Fibroblast of lung (primary cell): ENCODE measurements at regions not wholly inside any gene's neighbourhood (a gene's known extent, or its start where the extent isn't known, plus 50 kb on each side); places are given as distances from the start of the nearest gene placed in this dataset.

ENCODE experiments used
- DNase-seq, 2 donors: peaks; one replicate each; pipeline versions ENCODE4 v3.0.0 to v3.0.0-alpha.2; 2010; ENCODE audit warnings: low read depth in 2 of 2
- H2AFZ ChIP-seq: 2 replicates; pipeline ENCODE4 v1.5.1; 2012; ENCODE audit warnings: low read length, control low read depth, inconsistent platforms
- H3K27ac ChIP-seq: 2 replicates; pipeline ENCODE4 v1.5.1; 2011; ENCODE audit warnings: low read length, control low read depth; ENCODE audit not compliant: insufficient read depth
- H3K27me3 ChIP-seq: 2 replicates; pipeline ENCODE4 v1.5.1; 2011; ENCODE audit warnings: mild to moderate bottlenecking, low read length; ENCODE audit not compliant: control insufficient read depth, insufficient read depth
- H3K36me3 ChIP-seq: 2 replicates; pipeline ENCODE4 v1.5.1; 2011; ENCODE audit warnings: low read length; ENCODE audit not compliant: control insufficient read depth, insufficient read depth
- H3K4me1 ChIP-seq: 2 replicates; pipeline ENCODE4 v1.5.1; 2011; ENCODE audit warnings: low read length; ENCODE audit not compliant: control insufficient read depth, insufficient read depth; ENCODE audit errors: extremely low read depth
- H3K4me2 ChIP-seq: 2 replicates; pipeline ENCODE4 v1.5.1; 2011; ENCODE audit warnings: low read length, control low read depth; ENCODE audit not compliant: insufficient read depth; ENCODE audit errors: extremely low read depth
- H3K4me3 ChIP-seq, 4 experiments: fragments of 200-600 bp in 1 of 4; sonication (generic) in 1 of 4; replicated peaks in 1 of 4; 2 replicates each; pipeline ENCODE4 v1.5.1; 2011 to 2016; ENCODE audit warnings: low read length in 4 of 4, low read depth in 3 of 4, mild to moderate bottlenecking in 3 of 4, control low read depth in 2 of 4, inconsistent platforms in 1 of 4, mixed read lengths in 1 of 4; ENCODE audit not compliant: insufficient read depth in 1 of 4; ENCODE audit errors: control extremely low read depth in 1 of 4
- H3K79me2 ChIP-seq: 2 replicates; pipeline ENCODE4 v1.5.1; 2012; ENCODE audit warnings: mild to moderate bottlenecking, low read length, inconsistent platforms; ENCODE audit not compliant: control insufficient read depth, insufficient read depth
- H3K9ac ChIP-seq: 2 replicates; pipeline ENCODE4 v1.5.1; 2011; ENCODE audit warnings: mild to moderate bottlenecking, low read length, control low read depth; ENCODE audit not compliant: insufficient read depth
- H3K9me3 ChIP-seq: 2 replicates; pipeline ENCODE4 v1.5.1; 2012; ENCODE audit warnings: low read depth, low read length; ENCODE audit not compliant: control insufficient read depth, insufficient read depth
- H4K20me1 ChIP-seq: 2 replicates; pipeline ENCODE4 v1.5.1; 2011; ENCODE audit warnings: low read length; ENCODE audit not compliant: control insufficient read depth, insufficient read depth; ENCODE audit errors: extremely low read depth
- CTCF ChIP-seq, 2 donors: IDR thresholded peaks in 1 of 2; conservative IDR thresholded peaks in 1 of 2; 1 replicate in 1 of 2; 2 replicates in 1 of 2; pipeline ENCODE4 v1.5.1; 2011 to 2012; ENCODE audit warnings: low read length in 2 of 2, control low read depth in 1 of 2, inconsistent platforms in 1 of 2, low read depth in 1 of 2, mild to moderate bottlenecking in 1 of 2
- EZH2 ChIP-seq: IDR thresholded peaks from 2 replicates; pipeline ENCODE4 v1.5.1; 2012; ENCODE audit warnings: low read length, control low read depth, mild to moderate bottlenecking; ENCODE audit errors: missing control alignments

DNA sequence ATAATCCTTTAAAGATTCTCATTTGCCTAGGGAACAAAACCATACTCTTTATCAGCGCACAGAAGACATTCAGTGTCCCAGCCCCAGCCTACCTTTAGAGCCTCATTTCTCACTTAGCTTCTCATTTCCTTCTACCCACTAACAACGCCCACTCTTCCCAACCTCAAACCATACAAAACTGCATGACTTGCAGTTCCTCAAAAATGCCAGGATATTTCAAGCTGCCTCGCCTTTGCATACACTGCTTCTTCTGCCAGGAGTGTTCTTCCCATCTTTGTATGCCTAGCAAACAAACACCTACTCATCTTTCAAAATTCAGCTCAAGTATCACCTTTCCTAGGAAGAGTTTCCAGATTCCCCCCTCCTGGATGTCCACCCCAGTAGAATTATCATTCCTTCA lies 129.9 kb upstream of the ADGRL3 start:
- Histone ChIP-seq H3K9ac (no peak overlapping the region), H3K79me2 (no peaks in the 10 kb centered on the region), H3K27ac (no peak overlapping the region), H3K4me1 (no peaks in the 10 kb centered on the region), H3K9me3 (no peaks in the 10 kb centered on the region), H3K27me3 (no peaks in the 10 kb centered on the region), H4K20me1 (no peaks in the 10 kb centered on the region), H2AFZ (no peak overlapping the region), H3K36me3 (no peaks in the 10 kb centered on the region), H3K4me3 (no peak overlapping the region), H3K4me2 (no peak overlapping the region)
- peak in 1 of 2 donors; percentile 3 for DNase-seq
- TF ChIP-seq EZH2 (no peak), CTCF (conservative IDR thresholded peaks at IDR 0.05 in 1 of 2, IDR thresholded peaks at IDR 0.05 in 1 of 2; ENCODE audit: low read depth in 1 of 2, low read length in 2 of 2) (no peak)

DNA sequence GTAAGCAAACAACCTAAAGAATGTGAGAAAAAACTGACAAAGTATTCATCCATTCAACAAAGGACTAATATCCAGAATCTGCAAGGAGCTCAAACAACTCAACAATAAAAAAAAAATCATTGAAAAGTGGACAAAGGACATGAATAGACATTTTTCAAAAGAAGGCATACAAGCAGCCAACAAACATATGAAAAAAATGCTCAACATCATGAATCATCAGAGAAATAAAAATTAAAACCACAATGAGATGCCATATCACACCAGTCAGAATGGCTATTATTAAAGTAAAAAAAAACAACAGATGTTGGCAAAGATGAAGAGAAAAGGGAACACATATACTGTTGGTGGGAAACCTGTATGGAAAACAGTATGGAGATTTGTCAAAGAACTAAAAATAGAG lies 120.7 kb upstream of the ADGRL3 start:
- Histone ChIP-seq H3K9me3 (no peaks in the 10 kb centered on the region), H2AFZ (no peak overlapping the region), H3K9ac (no peak overlapping the region), H3K4me1 (no peaks in the 10 kb centered on the region), H3K27me3 (no peaks in the 10 kb centered on the region), H3K4me2 (no peak overlapping the region), H4K20me1 (no peaks in the 10 kb centered on the region), H3K4me3 (no peak overlapping the region), H3K36me3 (no peaks in the 10 kb centered on the region), H3K79me2 (no peaks in the 10 kb centered on the region), H3K27ac (no peak overlapping the region)
- TF ChIP-seq EZH2 = no peak
- TF ChIP-seq CTCF (conservative IDR thresholded peaks at IDR 0.05 in 1 of 2, IDR thresholded peaks at IDR 0.05 in 1 of 2; ENCODE audit: low read depth in 1 of 2, low read length in 2 of 2) = no peak
- DNase-seq = peak in 1 of 2 donors; percentile 18

- H3K9ac ChIP-seq = no peak overlapping the region
- no peaks in the 10 kb centered on the region for H3K36me3 ChIP-seq
- peak in 1 of 2 donors; percentile 24 for DNase-seq
- H3K9me3 ChIP-seq = no peaks in the 10 kb centered on the region
- H3K4me1 ChIP-seq = no peaks in the 10 kb centered on the region
- H3K4me2 ChIP-seq = no peak overlapping the region
- no peak overlapping the region for H3K27ac ChIP-seq
- TF ChIP-seq EZH2 (no peak), CTCF (conservative IDR thresholded peaks at IDR 0.05 in 1 of 2, IDR thresholded peaks at IDR 0.05 in 1 of 2; ENCODE audit: low read depth in 1 of 2, low read length in 2 of 2) (no peak)
- no peaks in the 10 kb centered on the region for H3K79me2 ChIP-seq
- no peaks in the 10 kb centered on the region for H4K20me1 ChIP-seq
- no peaks in the 10 kb centered on the region for H3K27me3 ChIP-seq
- H3K4me3 ChIP-seq = no peak overlapping the region
- no peak overlapping the region for H2AFZ ChIP-seq
Observed at GRCh38 chr4:61079976-61080375, 120.2 kb upstream of the ADGRL3 start.
